HepG2 (cell line): ENCODE measurements at regions not wholly inside any gene's neighbourhood (a gene's known extent, or its start where the extent isn't known, plus 50 kb on each side); places are given as distances from the start of the nearest gene placed in this dataset.

Experiments
- CBX2 ChIP-seq, 2 experiments: fragments of 200-600 bp in 1 of 2; sonication (generic); formaldehyde crosslinking in 1 of 2; IDR thresholded peaks; 2 replicates each; pipeline versions ENCODE4 v1.7.0 to v1.8.1; 2018 to 2022; ENCODE audit warnings: low read depth in 2 of 2, low read length in 1 of 2, mild to moderate bottlenecking in 1 of 2, missing genetic modification reagents in 1 of 2
- CCDC6 ChIP-seq: sonication (generic); formaldehyde crosslinking; IDR thresholded peaks from 2 replicates; pipeline ENCODE4 v1.8.1; 2022; ENCODE audit warnings: mild to moderate bottlenecking, missing genetic modification reagents, moderate library complexity
- DMAP1 ChIP-seq: IDR thresholded peaks from 2 replicates; pipeline ENCODE4 v1.6.1; 2016
- ELF3 ChIP-seq: IDR thresholded peaks from 2 replicates; pipeline ENCODE4 v1.6.1; 2016; ENCODE audit warnings: missing genetic modification reagents, missing compliant biosample characterization
- GATA4 ChIP-seq: sonication (generic); IDR thresholded peaks from 2 replicates; pipeline ENCODE4 v1.6.1; 2016; ENCODE audit warnings: antibody characterized with exemption, low read depth, borderline replicate concordance
- POLR2G ChIP-seq: fragments of 200-400 bp; formaldehyde crosslinking; IDR thresholded peaks from 2 replicates; pipeline ENCODE4 v1.6.1; 2018; ENCODE audit warnings: mild to moderate bottlenecking, low read depth, low read length, moderate library complexity
- REL ChIP-seq: sonication (generic); formaldehyde crosslinking; conservative IDR thresholded peaks from 2 replicates; pipeline ENCODE4 v1.8.0; 2022; ENCODE audit warnings: mild to moderate bottlenecking, missing genetic modification reagents, moderate library complexity
- ZBTB20 ChIP-seq: sonication (generic); formaldehyde crosslinking; IDR thresholded peaks from 2 replicates; pipeline ENCODE4 v1.8.1; 2023; ENCODE audit warnings: missing genetic modification reagents, low read depth, mild to moderate bottlenecking, borderline replicate concordance
- ZMAT5 ChIP-seq: sonication (generic); formaldehyde crosslinking; IDR thresholded peaks from 2 replicates; pipeline ENCODE4 v1.5.0; 2020; ENCODE audit warnings: mild to moderate bottlenecking, low read depth, missing genetic modification reagents, borderline replicate concordance
- ZNF34 ChIP-seq: sonication (generic); formaldehyde crosslinking; IDR thresholded peaks from 2 replicates; pipeline ENCODE4 v1.4.0; 2020; ENCODE audit warnings: mild to moderate bottlenecking, missing genetic modification reagents, borderline replicate concordance
- ZNF781 ChIP-seq: sonication (generic); formaldehyde crosslinking; IDR thresholded peaks from 2 replicates; pipeline ENCODE4 v1.5.1; 2020; ENCODE audit warnings: borderline replicate concordance, mild to moderate bottlenecking, missing genetic modification reagents; ENCODE audit errors: not compliant biosample characterization
- ZNF784 ChIP-seq: sonication (generic); formaldehyde crosslinking; IDR thresholded peaks from 2 replicates; pipeline ENCODE4 v1.5.1; 2020; ENCODE audit warnings: missing genetic modification reagents, mild to moderate bottlenecking, borderline replicate concordance
- TF ChIP-seq, protein P1 (sequence below): IDR thresholded peaks from 2 replicates; pipeline ENCODE4 v1.6.1; 2016; ENCODE audit warnings: mild to moderate bottlenecking
- TF ChIP-seq, protein P2 (sequence below), 2 experiments: sonication (generic) in 1 of 2; formaldehyde crosslinking in 1 of 2; IDR thresholded peaks; 2 replicates each; pipeline versions ENCODE4 v1.6.1 to v1.9.0; 2014 to 2022; ENCODE audit warnings: antibody characterized with exemption in 1 of 2, borderline replicate concordance in 1 of 2, inconsistent platforms in 1 of 2, low read depth in 1 of 2, missing genetic modification reagents in 1 of 2
- TF ChIP-seq, protein P3 (sequence below): sonication (generic); formaldehyde crosslinking; IDR thresholded peaks from 2 replicates; pipeline ENCODE4 v1.4.0; 2020; ENCODE audit warnings: missing genetic modification reagents, borderline replicate concordance

DNA sequence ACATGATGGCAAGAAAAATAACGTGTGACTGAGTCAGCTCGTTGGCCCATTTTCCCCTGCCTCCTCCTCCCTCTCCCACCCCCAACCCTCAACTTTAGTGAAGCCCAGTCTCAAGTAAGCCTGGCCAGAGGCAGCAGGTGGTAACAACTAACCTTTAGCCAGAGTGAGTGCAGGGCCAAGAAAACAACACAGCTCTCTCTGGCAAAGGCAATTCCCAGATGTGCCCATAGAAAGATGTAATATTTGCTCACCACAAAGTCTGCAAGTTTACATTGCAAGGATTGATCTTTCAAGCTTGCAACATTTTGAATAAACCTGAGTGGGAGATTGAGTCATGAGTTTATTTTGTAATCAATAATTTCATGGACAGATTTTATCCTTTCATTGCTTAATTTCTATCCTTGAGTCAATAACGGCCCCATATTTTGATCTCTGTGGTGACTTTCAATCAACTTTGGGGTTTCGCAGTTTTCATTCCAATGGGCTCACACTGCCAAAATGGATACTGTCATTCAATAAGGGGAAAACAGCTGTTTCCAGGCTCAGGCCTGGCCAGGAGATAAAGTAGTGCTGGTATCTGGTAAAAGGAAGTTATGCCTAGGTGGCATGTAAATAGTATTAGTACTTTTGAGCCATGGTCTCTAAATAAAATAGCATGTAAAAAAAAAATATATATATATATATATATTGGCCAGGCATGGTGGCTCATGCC lies 130.7 kb upstream of the TMEM164 start (continued):
- TF ChIP-seq, protein P1, sequence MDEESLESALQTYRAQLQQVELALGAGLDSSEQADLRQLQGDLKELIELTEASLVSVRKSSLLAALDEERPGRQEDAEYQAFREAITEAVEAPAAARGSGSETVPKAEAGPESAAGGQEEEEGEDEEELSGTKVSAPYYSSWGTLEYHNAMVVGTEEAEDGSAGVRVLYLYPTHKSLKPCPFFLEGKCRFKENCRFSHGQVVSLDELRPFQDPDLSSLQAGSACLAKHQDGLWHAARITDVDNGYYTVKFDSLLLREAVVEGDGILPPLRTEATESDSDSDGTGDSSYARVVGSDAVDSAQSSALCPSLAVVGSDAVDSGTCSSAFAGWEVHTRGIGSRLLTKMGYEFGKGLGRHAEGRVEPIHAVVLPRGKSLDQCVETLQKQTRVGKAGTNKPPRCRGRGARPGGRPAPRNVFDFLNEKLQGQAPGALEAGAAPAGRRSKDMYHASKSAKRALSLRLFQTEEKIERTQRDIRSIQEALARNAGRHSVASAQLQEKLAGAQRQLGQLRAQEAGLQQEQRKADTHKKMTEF (CRISPR knock-in tag), result peak; percentile 70; the same call in 1 of the 2 replicates
- TF ChIP-seq REL (no peak), ELF3 (CRISPR knock-in tag) (no peak), ZMAT5 (CRISPR knock-in tag) (no peak), DMAP1 (no peak), GATA4 (peak; percentile 36; the same call in 1 of the 2 replicates), ZNF34 (CRISPR knock-in tag) (no peak), ZNF781 (CRISPR knock-in tag) (no peak), POLR2G (no peak), CCDC6 (CRISPR knock-in tag) (no peak), ZBTB20 (CRISPR knock-in tag) (no peak), CBX2 (IDR thresholded peaks at IDR 0.05; ENCODE audit: low read depth, low read length) (no peak), CBX2 (CRISPR knock-in tag; IDR thresholded peaks at IDR 0.05; ENCODE audit: low read depth) (no peak), ZNF784 (CRISPR knock-in tag) (no peak)
- TF ChIP-seq, protein P2, sequence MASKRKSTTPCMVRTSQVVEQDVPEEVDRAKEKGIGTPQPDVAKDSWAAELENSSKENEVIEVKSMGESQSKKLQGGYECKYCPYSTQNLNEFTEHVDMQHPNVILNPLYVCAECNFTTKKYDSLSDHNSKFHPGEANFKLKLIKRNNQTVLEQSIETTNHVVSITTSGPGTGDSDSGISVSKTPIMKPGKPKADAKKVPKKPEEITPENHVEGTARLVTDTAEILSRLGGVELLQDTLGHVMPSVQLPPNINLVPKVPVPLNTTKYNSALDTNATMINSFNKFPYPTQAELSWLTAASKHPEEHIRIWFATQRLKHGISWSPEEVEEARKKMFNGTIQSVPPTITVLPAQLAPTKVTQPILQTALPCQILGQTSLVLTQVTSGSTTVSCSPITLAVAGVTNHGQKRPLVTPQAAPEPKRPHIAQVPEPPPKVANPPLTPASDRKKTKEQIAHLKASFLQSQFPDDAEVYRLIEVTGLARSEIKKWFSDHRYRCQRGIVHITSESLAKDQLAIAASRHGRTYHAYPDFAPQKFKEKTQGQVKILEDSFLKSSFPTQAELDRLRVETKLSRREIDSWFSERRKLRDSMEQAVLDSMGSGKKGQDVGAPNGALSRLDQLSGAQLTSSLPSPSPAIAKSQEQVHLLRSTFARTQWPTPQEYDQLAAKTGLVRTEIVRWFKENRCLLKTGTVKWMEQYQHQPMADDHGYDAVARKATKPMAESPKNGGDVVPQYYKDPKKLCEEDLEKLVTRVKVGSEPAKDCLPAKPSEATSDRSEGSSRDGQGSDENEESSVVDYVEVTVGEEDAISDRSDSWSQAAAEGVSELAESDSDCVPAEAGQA (IDR thresholded peaks at IDR 0.05; ENCODE audit: low read depth), result no peak
- TF ChIP-seq, protein P2 (CRISPR knock-in tag; IDR thresholded peaks at IDR 0.05; ENCODE audit: borderline replicate concordance), result no peak
- TF ChIP-seq, protein P3, sequence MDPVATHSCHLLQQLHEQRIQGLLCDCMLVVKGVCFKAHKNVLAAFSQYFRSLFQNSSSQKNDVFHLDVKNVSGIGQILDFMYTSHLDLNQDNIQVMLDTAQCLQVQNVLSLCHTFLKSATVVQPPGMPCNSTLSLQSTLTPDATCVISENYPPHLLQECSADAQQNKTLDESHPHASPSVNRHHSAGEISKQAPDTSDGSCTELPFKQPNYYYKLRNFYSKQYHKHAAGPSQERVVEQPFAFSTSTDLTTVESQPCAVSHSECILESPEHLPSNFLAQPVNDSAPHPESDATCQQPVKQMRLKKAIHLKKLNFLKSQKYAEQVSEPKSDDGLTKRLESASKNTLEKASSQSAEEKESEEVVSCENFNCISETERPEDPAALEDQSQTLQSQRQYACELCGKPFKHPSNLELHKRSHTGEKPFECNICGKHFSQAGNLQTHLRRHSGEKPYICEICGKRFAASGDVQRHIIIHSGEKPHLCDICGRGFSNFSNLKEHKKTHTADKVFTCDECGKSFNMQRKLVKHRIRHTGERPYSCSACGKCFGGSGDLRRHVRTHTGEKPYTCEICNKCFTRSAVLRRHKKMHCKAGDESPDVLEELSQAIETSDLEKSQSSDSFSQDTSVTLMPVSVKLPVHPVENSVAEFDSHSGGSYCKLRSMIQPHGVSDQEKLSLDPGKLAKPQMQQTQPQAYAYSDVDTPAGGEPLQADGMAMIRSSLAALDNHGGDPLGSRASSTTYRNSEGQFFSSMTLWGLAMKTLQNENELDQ (CRISPR knock-in tag), result no peak
